ENCODE measurements at regions not wholly inside any gene's neighbourhood (a gene's known extent, or its start where the extent isn't known, plus 50 kb on each side); places are given as distances from the start of the nearest gene placed in this dataset.

GRCh38 chr7:109029866-109030265, 460.2 kb downstream of the DNAJB9 start:
- TF ChIP-seq, protein P1, sequence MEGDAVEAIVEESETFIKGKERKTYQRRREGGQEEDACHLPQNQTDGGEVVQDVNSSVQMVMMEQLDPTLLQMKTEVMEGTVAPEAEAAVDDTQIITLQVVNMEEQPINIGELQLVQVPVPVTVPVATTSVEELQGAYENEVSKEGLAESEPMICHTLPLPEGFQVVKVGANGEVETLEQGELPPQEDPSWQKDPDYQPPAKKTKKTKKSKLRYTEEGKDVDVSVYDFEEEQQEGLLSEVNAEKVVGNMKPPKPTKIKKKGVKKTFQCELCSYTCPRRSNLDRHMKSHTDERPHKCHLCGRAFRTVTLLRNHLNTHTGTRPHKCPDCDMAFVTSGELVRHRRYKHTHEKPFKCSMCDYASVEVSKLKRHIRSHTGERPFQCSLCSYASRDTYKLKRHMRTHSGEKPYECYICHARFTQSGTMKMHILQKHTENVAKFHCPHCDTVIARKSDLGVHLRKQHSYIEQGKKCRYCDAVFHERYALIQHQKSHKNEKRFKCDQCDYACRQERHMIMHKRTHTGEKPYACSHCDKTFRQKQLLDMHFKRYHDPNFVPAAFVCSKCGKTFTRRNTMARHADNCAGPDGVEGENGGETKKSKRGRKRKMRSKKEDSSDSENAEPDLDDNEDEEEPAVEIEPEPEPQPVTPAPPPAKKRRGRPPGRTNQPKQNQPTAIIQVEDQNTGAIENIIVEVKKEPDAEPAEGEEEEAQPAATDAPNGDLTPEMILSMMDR (conservative IDR thresholded peaks at IDR 0.05 in 1 of 2, IDR thresholded peaks at IDR 0.05 in 1 of 2; ENCODE audit: low read depth in 1 of 2, low read length in 2 of 2) = no peak
- no peak for TF ChIP-seq EZH2 (IDR thresholded peaks at IDR 0.05; ENCODE audit: low read length, missing control alignments)

Data from fibroblast of lung (primary cell).